WERI-Rb-1 (cell line): ENCODE measurements at regions not wholly inside any gene's neighbourhood (a gene's known extent, or its start where the extent isn't known, plus 50 kb on each side); places are given as distances from the start of the nearest gene placed in this dataset.

Source experiments
- DNase-seq: peaks from one replicate; pipeline ENCODE4 v3.0.0-alpha.2; 2020
- H3K27ac ChIP-seq: fragments of 250-450 bp; sonication (Bioruptor Pico); 2 replicates; pipeline ENCODE4 v1.5.1; 2020; ENCODE audit warnings: mild to moderate bottlenecking, moderate library complexity
- H3K27me3 ChIP-seq: fragments of 250-450 bp; sonication (Bioruptor Pico); 2 replicates; pipeline ENCODE4 v1.5.1; 2021; ENCODE audit warnings: mild to moderate bottlenecking, low read depth, moderate library complexity; ENCODE audit not compliant: insufficient read depth, severe bottlenecking
- H3K36me3 ChIP-seq: fragments of 250-450 bp; sonication (Bioruptor Pico); 2 replicates; pipeline ENCODE4 v1.5.1; 2020; ENCODE audit warnings: mild to moderate bottlenecking, moderate library complexity
- H3K4me3 ChIP-seq: 2 replicates; pipeline ENCODE4 v1.5.1; 2011; ENCODE audit warnings: low read depth, mild to moderate bottlenecking, control low read depth, low read length
- H3K9me3 ChIP-seq: fragments of 250-450 bp; sonication (Bioruptor Pico); 2 replicates; pipeline ENCODE4 v1.5.1; 2021; ENCODE audit warnings: mild to moderate bottlenecking, moderate library complexity; ENCODE audit not compliant: severe bottlenecking
- CTCF ChIP-seq: IDR thresholded peaks from 2 replicates; pipeline ENCODE4 v1.5.1; 2011; ENCODE audit warnings: low read depth, mild to moderate bottlenecking, control low read depth, inconsistent platforms, low read length

GRCh38 chr2:9115229-9115628, 91.4 kb upstream of the ASAP2 start:
- no peak for TF ChIP-seq CTCF
- H3K4me3 ChIP-seq, result no peak overlapping the region
- no peaks in the 10 kb centered on the region for H3K9me3 ChIP-seq
- H3K27ac ChIP-seq, result no peak overlapping the region
- H3K27me3 ChIP-seq, result no peaks in the 10 kb centered on the region
- H3K36me3 ChIP-seq, result no peaks in the 10 kb centered on the region
- DNase-seq, result no peak

GRCh38 chr2:9114458-9114857, 92.2 kb upstream of the ASAP2 start:
- no peaks in the 10 kb centered on the region for H3K27me3 ChIP-seq
- TF ChIP-seq CTCF, result peak; percentile 8; the same call in 1 of the 2 replicates
- H3K36me3 ChIP-seq, result no peaks in the 10 kb centered on the region
- no peaks in the 10 kb centered on the region for H3K9me3 ChIP-seq
- no peak for DNase-seq
- no peak overlapping the region for H3K27ac ChIP-seq
- H3K4me3 ChIP-seq, result no peak overlapping the region

DNA sequence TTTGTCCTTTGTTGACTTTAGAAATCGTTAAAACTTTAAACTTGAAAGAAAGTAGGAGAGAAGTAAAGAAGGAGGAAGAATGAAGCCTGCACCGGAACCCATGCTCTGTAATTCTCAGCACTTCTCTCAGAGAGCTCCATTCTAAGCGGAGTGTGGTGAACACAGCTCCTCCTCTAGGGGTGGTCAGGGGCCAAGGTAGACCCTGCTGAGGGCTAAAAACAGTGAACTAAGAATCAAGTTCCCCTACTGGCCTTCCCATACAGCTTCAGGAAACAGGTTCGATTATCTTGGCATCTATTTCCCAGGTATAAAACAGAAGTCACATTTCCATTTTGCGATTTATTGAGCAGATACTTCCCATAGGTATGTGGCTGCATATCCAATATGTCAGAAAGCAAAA, 92.7 kb upstream of the ASAP2 start:
- Histone ChIP-seq H3K27ac (no peak overlapping the region), H3K36me3 (no peaks in the 10 kb centered on the region), H3K4me3 (no peak overlapping the region), H3K27me3 (no peaks in the 10 kb centered on the region), H3K9me3 (no peaks in the 10 kb centered on the region)
- TF ChIP-seq CTCF, result no peak
- no peak for DNase-seq

DNA sequence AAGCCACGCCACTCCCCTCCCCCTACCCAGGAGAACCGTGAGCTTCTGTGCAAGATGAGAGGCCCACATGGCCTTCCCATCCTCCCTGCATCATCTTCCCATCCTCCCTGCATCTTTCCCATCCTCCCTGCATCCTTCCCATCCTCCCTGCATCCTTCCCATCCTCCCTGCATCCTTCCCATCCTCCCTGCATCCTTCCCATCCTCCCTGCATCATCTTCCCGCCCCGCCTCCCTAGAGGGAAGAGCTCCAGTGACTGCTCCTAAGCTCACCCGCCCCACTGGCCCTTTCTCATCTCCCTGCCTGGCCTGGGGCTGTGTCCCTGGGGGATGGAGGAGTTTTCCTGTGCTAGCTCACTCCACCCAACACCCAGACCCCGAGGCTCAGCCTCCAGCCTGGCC, 93.3 kb upstream of the ASAP2 start:
- Histone ChIP-seq H3K9me3 (no peaks in the 10 kb centered on the region), H3K4me3 (no peak overlapping the region), H3K27me3 (no peaks in the 10 kb centered on the region), H3K36me3 (no peaks in the 10 kb centered on the region), H3K27ac (no peak overlapping the region)
- DNase-seq, result no peak
- TF ChIP-seq CTCF, result no peak

GRCh38 chr2:9112079-9112721, 94.4 kb upstream of the ASAP2 start:
- H3K36me3 ChIP-seq, result no peaks in the 10 kb centered on the region
- no peak for TF ChIP-seq CTCF
- no peaks in the 10 kb centered on the region for H3K9me3 ChIP-seq
- no peak for DNase-seq
- H3K27ac ChIP-seq, result no peak overlapping the region
- H3K4me3 ChIP-seq, result no peak overlapping the region
- no peaks in the 10 kb centered on the region for H3K27me3 ChIP-seq
